HuH-7.5 (cell line): ENCODE measurements at regions not wholly inside any gene's neighbourhood (a gene's known extent, or its start where the extent isn't known, plus 50 kb on each side); places are given as distances from the start of the nearest gene placed in this dataset.
"Not testable (repeated sequence)": the region's sequence is repeated elsewhere in the genome, so short reads cannot be mapped to it uniquely, and the experiment has no call there.

Source experiments
- DNase-seq: peaks from one replicate; pipeline ENCODE4 v3.0.0; 2011; ENCODE audit warnings: low spot score

- DNase-seq = no peak
Observed at GRCh38 chr10:4635883-4636282, 190.1 kb upstream of the AKR1E2 start.

GRCh38 chr10:4635388-4635787 lies 190.6 kb upstream of the AKR1E2 start:
- DNase-seq = no peak

GRCh38 chr10:4633776-4634175 lies 192.2 kb upstream of the AKR1E2 start:
- DNase-seq = no peak

- DNase-seq = no peak
Observed at GRCh38 chr10:4633186-4633585, 192.8 kb upstream of the AKR1E2 start.

- DNase-seq = no peak
Observed at GRCh38 chr10:4632757-4633156, 193.2 kb upstream of the AKR1E2 start.

GRCh38 chr10:4626919-4627318 lies 199.1 kb upstream of the AKR1E2 start:
- DNase-seq = no peak

- DNase-seq = no peak
Observed at GRCh38 chr10:4623757-4624420, 202.1 kb upstream of the AKR1E2 start.

- DNase-seq = no peak
Observed at GRCh38 chr10:4623200-4623599, 202.8 kb upstream of the AKR1E2 start.

GRCh38 chr10:4622384-4622783 lies 203.6 kb upstream of the AKR1E2 start:
- DNase-seq = no peak

GRCh38 chr10:4617589-4617988 lies 208.4 kb upstream of the AKR1E2 start:
- DNase-seq = no peak

- no peak for DNase-seq
Observed at GRCh38 chr10:4615042-4615441, 211.0 kb upstream of the AKR1E2 start.

- DNase-seq = no peak
Observed at GRCh38 chr10:4609251-4609650, 216.8 kb upstream of the AKR1E2 start.

- DNase-seq = no peak
Observed at GRCh38 chr10:4607681-4608080, 218.3 kb upstream of the AKR1E2 start.

GRCh38 chr10:4606856-4607636 lies 219.0 kb upstream of the AKR1E2 start:
- DNase-seq = no peak

- no peak for DNase-seq
Observed at GRCh38 chr10:4602764-4603491, 223.1 kb upstream of the AKR1E2 start.

GRCh38 chr10:4599471-4599870 lies 226.5 kb upstream of the AKR1E2 start:
- DNase-seq = no peak

- not testable (repeated sequence) for DNase-seq
Observed at GRCh38 chr10:4597898-4598297, 228.1 kb upstream of the AKR1E2 start.

GRCh38 chr10:4596951-4597350 lies 229.1 kb upstream of the AKR1E2 start:
- DNase-seq = no peak

- no peak for DNase-seq
Observed at GRCh38 chr10:4595719-4596319, 230.2 kb upstream of the AKR1E2 start.

GRCh38 chr10:4590807-4591206 lies 235.2 kb upstream of the AKR1E2 start:
- DNase-seq = no peak

GRCh38 chr10:4588824-4589223 lies 237.2 kb upstream of the AKR1E2 start:
- DNase-seq = no peak

- DNase-seq = no peak
Observed at GRCh38 chr10:4587466-4587865, 238.5 kb upstream of the AKR1E2 start.

GRCh38 chr10:4586776-4587175 lies 239.2 kb upstream of the AKR1E2 start:
- DNase-seq = no peak
